ENCODE measurements at regions not wholly inside any gene's neighbourhood (a gene's known extent, or its start where the extent isn't known, plus 50 kb on each side); places are given as distances from the start of the nearest gene placed in this dataset.

DNA sequence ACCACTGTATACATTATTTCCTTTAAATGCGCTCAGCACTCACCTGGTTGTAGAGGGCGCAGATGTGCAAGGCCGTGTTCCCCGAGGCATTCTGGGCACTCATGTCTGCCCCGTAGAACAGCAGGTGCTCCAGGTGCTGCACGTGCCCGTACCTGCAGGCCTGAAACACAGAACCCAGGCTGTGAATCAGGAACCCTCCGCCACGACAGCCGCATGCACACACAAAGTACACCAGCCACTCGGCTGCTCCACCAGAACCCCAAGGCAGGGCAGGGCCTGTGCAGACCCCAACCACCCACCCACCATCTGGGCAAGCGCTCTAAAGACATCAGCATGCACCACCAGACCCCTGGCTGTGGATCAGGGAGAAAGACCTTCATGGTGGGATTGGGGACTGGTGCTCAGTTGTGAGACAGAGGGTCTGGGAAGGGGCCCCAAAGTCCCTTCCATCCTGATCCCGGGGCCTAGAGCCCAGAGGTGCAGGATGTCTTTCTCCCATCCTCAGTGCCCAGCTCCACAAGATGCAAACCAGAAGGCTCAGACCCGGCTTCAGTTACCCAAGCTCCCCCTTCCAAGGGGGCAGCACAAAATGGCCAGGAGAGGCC, 177.2 kb downstream of the SHANK2 start:
- Histone ChIP-seq H3K4me1 (ENCODE audit: control insufficient read depth, extremely low read depth, insufficient read depth, low read length) (no peaks in the 10 kb centered on the region), H3K9me3 (replicated peaks; ENCODE audit: control insufficient read depth, insufficient read depth, low read length) (peaks cover 2% of the 10 kb centered on the region), H3K4me3 (replicated peaks in 1 of 3; ENCODE audit: insufficient read depth in 1 of 3, low read depth in 1 of 3, low read length in 3 of 3) (no peak overlapping the region), H3K27me3 (ENCODE audit: control insufficient read depth in 2 of 2, insufficient read depth in 2 of 2, low read length in 2 of 2) (no peaks in the 10 kb centered on the region), H3K9me1 (replicated peaks; ENCODE audit: control insufficient read depth, extremely low read depth, insufficient read depth, low read length) (no peaks in the 10 kb centered on the region), H3K9ac (replicated peaks; ENCODE audit: extremely low read depth, insufficient read depth, low read length) (no peak overlapping the region), H4K20me1 (replicated peaks; ENCODE audit: control insufficient read depth, extremely low read depth, insufficient read depth, low read length) (no peaks in the 10 kb centered on the region), H3K27ac (ENCODE audit: insufficient read depth, low read depth, low read length) (no peak overlapping the region), H2AFZ (ENCODE audit: low read depth, low read length) (no peak overlapping the region), H3K79me2 (ENCODE audit: control insufficient read depth, insufficient read depth, low read length) (no peaks in the 10 kb centered on the region), H3K4me2 (ENCODE audit: insufficient read depth, low read length) (no peak overlapping the region), H3K36me3 (ENCODE audit: control insufficient read depth in 2 of 2, extremely low read depth in 1 of 2, insufficient read depth in 2 of 2, low read length in 2 of 2) (no peaks in the 10 kb centered on the region)
- ChIA-PET CTCF (no interaction called here), POLR2A (no interaction called here)
- BruUV-seq (replicated peaks) = no TSS peak
- intact Hi-C loops (cut with micrococcal nuclease) (no loop called here), dilution Hi-C loops (cut with MboI; ENCODE audit: extremely low pct_ligation_motif_present, low sequenced_read_pairs) (no loop called here)
- DNase-seq (ENCODE audit: low read depth, low spot score) (no peak), FAIRE-seq (no peak)
- TF ChIP-seq, protein P1, sequence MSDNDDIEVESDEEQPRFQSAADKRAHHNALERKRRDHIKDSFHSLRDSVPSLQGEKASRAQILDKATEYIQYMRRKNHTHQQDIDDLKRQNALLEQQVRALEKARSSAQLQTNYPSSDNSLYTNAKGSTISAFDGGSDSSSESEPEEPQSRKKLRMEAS (IDR thresholded peaks at IDR 0.05; ENCODE audit: insufficient read depth, insufficient read length) = no peak
- TF ChIP-seq, protein P2, sequence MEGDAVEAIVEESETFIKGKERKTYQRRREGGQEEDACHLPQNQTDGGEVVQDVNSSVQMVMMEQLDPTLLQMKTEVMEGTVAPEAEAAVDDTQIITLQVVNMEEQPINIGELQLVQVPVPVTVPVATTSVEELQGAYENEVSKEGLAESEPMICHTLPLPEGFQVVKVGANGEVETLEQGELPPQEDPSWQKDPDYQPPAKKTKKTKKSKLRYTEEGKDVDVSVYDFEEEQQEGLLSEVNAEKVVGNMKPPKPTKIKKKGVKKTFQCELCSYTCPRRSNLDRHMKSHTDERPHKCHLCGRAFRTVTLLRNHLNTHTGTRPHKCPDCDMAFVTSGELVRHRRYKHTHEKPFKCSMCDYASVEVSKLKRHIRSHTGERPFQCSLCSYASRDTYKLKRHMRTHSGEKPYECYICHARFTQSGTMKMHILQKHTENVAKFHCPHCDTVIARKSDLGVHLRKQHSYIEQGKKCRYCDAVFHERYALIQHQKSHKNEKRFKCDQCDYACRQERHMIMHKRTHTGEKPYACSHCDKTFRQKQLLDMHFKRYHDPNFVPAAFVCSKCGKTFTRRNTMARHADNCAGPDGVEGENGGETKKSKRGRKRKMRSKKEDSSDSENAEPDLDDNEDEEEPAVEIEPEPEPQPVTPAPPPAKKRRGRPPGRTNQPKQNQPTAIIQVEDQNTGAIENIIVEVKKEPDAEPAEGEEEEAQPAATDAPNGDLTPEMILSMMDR (IDR thresholded peaks at IDR 0.05; ENCODE audit: extremely low read depth in 1 of 2, insufficient read depth in 1 of 2, low read depth in 1 of 2, low read length in 2 of 2) = no peak
- no peak for TF ChIP-seq JUN (IDR thresholded peaks at IDR 0.05; ENCODE audit: borderline replicate concordance, insufficient read depth, insufficient read length, low read depth)
- no peak for TF ChIP-seq MYC (IDR thresholded peaks at IDR 0.05; ENCODE audit: low read depth, low read length)
- no peak for TF ChIP-seq POLR2AphosphoS5 (IDR thresholded peaks at IDR 0.05; ENCODE audit: insufficient read depth, low read depth, low read length)
- TF ChIP-seq FOS (IDR thresholded peaks at IDR 0.05; ENCODE audit: borderline replicate concordance, insufficient read depth, low read length) = no peak
- no peak for TF ChIP-seq POLR2A (IDR thresholded peaks at IDR 0.05; ENCODE audit: low read depth, low read length)
- TF ChIP-seq GATA2 (IDR thresholded peaks at IDR 0.05; ENCODE audit: insufficient read depth, insufficient read length, low read depth, low read length) = no peak
- TF ChIP-seq EZH2 (IDR thresholded peaks at IDR 0.05; ENCODE audit: borderline replicate concordance, low read depth, low read length, severe bottlenecking) = no peak

All from endothelial cell of umbilical vein (primary cell).